ENCODE measurements at regions not wholly inside any gene's neighbourhood (a gene's known extent, or its start where the extent isn't known, plus 50 kb on each side); places are given as distances from the start of the nearest gene placed in this dataset.

DNA sequence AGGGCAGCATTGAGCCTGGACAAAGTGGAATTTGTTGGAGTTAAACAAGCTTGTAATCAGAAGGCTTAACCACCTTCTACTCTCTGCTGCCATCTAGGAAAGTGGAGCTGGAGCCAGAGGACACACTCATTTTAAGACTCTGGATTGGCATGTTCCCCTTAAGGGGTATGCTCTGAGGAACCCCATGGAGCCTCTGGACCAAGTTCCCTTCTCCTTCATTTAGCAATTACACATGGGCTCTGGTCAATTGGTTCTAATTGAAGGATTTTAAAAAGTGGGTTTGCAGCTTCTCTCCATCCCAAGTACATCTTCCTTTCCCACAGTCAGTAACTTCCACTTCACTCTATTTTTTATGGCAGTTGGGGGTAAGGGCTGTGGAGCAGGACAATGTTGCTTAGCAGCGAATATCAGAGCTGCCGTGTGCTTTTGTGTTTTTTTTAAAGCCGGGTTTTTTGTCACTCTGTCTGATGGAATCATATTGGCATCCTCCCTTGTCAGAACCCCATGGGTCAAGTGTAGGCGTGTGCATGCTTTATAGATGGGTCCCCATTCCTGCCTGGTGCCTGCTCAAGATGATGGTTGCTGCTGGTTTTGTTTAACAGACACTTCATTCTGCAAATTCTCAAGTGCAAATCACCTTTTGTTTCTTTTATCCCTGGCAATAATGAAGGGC, 330.7 kb upstream of the ADAMTSL1 start:
- no peak for DNase-seq (ENCODE audit: low spot score)

GRCh38 chr9:18146329-18146728, 327.6 kb upstream of the ADAMTSL1 start:
- DNase-seq (ENCODE audit: low spot score): no peak

DNA sequence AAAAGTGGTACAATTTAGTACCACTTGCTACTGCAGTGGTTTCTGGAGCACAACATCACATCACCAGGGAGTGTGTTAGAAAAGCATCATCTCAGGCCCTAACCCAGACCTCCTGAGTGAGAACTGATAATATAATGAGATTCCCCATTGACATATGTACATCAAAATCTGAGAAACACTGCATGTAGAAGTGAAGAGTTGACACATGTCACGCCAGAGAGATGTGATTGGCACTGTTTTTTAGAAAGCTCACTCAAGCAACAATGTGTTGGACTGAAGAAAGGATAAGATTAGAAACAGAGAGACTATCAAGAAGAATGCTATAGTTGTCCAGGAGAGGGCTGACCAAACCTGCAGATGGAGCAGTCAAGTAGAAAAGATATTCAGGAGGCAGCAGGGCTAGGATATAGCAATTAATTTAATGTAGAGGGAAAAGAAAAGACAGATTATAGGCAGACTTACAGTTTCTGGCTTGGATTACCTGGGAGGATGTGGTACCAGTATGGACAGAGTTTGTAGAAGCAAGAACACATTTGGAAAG, 324.4 kb upstream of the ADAMTSL1 start:
- DNase-seq (ENCODE audit: low spot score): no peak

DNA sequence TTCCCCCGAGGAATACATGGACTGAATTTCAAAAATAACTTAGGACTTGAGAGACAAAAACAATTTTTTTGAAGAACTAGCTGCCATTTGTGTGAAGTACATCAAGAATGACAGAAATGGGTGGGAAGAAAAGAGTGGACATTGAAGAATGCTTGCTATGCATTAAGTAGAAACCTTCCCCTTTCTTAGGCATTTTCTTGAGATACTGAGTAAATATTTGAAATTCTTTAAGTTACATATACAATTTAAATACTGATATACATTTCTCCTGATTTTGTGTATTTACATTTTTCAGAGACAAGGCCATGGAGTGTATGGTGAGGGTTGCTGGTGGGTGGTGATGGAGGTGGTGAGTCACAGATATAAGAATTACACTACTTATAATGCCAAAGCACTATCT, 319.3 kb upstream of the ADAMTSL1 start:
- no peak for DNase-seq (ENCODE audit: low spot score)

DNA sequence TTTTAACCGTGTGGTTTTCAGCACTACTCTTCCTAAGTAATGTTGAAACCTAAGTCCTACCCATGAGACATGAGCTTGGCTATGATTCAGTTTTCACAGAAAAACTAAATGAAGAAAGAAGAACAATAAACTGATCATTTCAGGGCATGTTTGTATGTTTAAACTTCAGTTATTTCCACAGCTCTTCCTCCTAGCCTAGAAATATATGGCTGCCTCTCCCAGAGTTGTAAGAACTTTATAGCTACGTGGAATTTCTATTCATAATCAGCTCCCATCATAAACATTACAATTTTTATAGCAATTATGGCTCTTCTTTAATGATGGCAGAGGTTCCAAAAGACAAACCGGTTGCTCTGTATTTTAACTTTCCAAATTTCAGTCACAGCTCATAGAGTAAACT, 314.7 kb upstream of the ADAMTSL1 start:
- DNase-seq (ENCODE audit: low spot score): no peak

DNA sequence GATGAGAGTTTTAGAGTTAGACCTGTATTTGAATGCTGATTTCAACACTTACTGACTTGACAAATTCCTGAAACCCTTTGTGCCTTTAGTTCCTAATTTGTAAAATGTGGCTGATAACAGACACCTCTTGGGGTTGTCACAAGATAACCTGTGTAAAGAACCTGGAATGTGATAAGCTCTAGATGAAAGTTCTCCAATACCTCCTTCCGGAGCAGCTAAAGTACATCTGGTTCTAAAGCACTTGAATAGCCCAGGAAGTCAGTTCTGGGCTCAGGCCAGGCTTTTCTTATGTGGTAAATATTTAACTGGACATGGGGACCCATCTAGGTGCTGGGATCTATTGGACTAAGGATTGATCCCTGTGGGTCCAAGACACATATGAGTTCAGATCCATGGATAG, 310.8 kb upstream of the ADAMTSL1 start:
- peak; percentile 28 for DNase-seq (ENCODE audit: low spot score)

GRCh38 chr9:18167733-18168132, 306.2 kb upstream of the ADAMTSL1 start:
- DNase-seq (ENCODE audit: low spot score): no peak

DNA sequence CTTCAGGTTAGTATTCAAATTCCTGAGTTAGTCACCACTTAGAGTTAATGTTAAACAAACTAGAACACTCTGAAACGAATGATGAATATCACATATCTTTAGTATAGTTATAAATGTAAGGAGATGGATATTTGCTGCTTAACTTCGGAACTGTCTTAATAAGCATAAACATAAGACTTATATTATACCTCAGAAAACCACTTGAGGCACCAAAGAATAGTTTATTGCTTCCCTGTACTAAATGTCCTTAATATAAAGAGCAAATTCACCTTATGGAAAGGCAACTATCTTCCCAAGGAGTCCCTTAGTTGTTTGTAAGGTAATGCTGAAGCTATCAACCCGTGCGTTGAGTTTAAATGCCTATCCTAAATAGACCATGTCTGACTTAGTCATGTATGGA, 300.0 kb upstream of the ADAMTSL1 start:
- no peak for DNase-seq (ENCODE audit: low spot score)

DNA sequence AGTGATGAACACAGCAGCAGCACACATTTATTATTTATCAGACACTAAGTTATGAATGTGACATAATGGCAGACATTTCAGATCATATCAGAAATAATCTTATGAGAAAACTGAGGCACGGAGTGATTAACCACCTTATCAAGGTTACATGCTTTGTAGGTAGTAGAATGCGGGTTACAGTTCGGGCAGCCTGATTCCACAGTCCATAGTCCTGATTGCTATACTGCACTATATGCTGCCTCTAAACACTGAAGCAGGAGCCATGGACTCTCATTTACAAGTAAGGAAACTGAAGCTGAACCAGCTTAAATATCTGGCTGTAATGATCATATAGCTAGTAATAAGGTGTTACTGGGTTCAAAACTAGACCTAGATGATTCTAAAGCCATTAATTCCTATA, 291.3 kb upstream of the ADAMTSL1 start:
- DNase-seq (ENCODE audit: low spot score): no peak

- no peak for DNase-seq (ENCODE audit: low spot score)
Measured at GRCh38 chr9:18183974-18184373, 290.0 kb upstream of the ADAMTSL1 start.

GRCh38 chr9:18184401-18184800, 289.6 kb upstream of the ADAMTSL1 start:
- peak; percentile 42 for DNase-seq (ENCODE audit: low spot score)

GRCh38 chr9:18185196-18185595, 288.8 kb upstream of the ADAMTSL1 start:
- no peak for DNase-seq (ENCODE audit: low spot score)

GRCh38 chr9:18188971-18189370, 285.0 kb upstream of the ADAMTSL1 start:
- no peak for DNase-seq (ENCODE audit: low spot score)

DNA sequence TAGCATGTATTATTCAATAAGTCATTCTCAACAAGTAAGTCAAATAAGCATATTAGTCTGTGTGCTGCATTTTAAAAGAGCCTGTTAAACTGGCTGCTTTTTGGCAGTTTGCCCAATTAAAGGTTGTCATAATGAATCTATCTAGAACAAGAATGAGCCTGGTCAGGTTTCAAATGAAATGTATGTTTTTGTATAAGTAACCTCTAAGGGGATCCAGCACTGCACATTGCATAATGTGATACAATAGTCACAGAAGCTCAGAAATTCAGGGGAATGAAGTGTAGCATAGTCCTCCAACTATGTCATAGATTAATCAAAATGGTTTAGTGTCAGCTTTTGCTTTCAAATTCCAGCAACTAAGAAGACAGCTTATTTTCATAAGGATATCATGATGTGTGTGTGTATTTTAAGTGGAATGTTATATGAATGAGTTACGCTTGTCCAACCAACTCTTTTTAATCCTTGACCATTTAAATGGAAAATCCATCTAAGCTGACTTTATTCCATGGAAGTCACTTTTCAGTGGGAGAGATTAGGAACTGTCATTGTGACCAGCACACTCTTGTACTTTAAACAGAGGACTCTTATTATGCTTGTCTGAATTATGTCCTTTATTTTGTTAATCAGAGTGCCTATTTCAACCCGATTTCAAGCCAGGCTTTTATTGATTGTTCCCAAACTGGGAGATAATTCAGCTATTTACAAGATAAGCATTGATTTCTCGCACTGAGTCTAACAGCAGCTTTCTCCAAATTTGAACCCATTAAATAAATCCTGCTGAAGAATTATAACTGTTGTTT, 283.9 kb upstream of the ADAMTSL1 start:
- peak; percentile 83 for DNase-seq (ENCODE audit: low spot score)

GRCh38 chr9:18190671-18191374, 283.1 kb upstream of the ADAMTSL1 start:
- DNase-seq (ENCODE audit: low spot score): peak; percentile 20

DNA sequence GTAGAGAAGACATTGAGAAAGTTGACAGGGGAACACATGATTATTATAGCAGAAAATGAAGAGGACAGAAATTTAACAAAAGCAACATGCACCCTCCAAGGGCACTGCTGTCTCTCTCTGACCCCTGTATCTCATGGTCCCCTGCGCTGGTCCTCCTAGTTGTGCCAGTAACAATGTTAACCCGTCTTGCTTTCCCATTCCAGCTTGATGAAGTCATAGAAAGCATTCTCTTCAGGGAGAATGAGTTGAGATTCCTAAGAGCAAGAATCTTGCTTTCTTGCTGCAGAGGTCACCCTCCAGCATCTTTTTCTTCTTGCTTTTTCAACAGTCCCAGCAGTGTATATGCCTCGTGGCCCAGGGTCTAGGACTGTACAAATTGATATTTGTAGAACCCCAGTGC, 279.6 kb upstream of the ADAMTSL1 start:
- DNase-seq (ENCODE audit: low spot score): no peak

- DNase-seq (ENCODE audit: low spot score): no peak
Measured at GRCh38 chr9:18195223-18195622, 278.7 kb upstream of the ADAMTSL1 start.

DNA sequence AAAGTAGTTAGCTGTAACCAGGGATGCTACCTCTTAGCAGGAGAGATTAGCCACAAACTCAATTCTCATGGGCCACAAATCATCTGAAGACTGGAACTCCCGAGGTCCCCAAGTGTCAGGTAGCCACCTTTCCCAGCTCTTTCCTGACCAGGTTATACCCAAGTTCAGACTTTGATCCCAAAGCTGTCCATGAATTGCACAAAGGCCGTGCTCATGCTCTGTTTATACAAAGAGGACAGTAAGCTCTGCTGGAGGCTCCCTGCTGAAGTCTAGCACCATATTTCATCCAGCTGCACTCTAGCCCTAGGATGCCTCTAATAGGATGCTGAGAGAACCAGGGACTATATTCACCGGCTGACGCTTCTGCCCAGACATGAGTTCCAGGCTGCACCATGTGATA, 271.0 kb upstream of the ADAMTSL1 start:
- no peak for DNase-seq (ENCODE audit: low spot score)

DNA sequence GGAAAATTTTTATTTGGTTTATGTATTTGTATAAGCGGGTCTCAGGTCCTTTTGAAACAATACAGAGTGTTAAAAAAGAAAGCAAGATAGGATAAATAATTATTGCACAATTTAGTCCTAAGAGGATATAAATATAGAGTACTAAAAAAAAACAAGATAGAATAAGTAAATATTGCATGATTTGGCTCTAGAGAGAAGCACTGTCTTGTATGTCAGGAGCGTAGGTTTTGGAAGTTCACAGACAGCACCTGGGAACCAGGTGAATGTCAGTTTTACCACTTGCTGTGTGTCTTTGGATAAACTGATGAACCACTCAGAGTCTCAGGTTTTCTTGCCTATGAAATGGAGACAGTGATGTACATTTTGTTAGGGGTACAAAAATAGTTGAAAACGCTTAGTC, 266.2 kb upstream of the ADAMTSL1 start:
- DNase-seq (ENCODE audit: low spot score): no peak

- DNase-seq (ENCODE audit: low spot score): peak; percentile 76
Measured at GRCh38 chr9:18208166-18209059, 265.5 kb upstream of the ADAMTSL1 start.

DNA sequence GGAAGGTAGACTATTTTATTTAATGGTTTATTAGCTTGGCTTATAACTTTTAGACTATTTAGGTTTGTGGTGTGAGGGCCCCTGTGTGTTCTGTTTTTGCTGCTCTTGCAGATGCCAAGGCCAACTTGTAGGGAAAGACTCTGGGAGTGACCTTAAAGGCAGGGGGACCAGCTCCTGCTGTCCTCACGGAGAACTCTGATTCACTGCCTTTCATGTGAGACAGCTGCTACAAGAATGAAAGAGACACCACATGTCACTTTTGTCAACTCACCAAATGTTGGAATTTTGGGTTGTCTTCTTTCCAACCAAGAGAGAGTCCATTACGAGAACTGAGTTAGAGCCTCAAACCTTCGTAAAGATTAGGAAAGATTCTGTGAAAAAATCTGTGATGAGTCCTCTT, 258.3 kb upstream of the ADAMTSL1 start:
- no peak for DNase-seq (ENCODE audit: low spot score)

Measured in umbilical cord (tissue), 1 donor.